WI38 (cell line): ENCODE measurements at regions not wholly inside any gene's neighbourhood (a gene's known extent, or its start where the extent isn't known, plus 50 kb on each side); places are given as distances from the start of the nearest gene placed in this dataset.

Source experiments
- H3K4me3 ChIP-seq: 2 replicates; pipeline ENCODE4 v1.5.1; 2011; ENCODE audit warnings: low read depth, mild to moderate bottlenecking, control low read depth, low read length
- TF ChIP-seq, protein P1 (sequence below): IDR thresholded peaks from 2 replicates; pipeline ENCODE4 v1.5.1; 2012; ENCODE audit warnings: low read depth, mild to moderate bottlenecking, control low read depth, low read length

DNA sequence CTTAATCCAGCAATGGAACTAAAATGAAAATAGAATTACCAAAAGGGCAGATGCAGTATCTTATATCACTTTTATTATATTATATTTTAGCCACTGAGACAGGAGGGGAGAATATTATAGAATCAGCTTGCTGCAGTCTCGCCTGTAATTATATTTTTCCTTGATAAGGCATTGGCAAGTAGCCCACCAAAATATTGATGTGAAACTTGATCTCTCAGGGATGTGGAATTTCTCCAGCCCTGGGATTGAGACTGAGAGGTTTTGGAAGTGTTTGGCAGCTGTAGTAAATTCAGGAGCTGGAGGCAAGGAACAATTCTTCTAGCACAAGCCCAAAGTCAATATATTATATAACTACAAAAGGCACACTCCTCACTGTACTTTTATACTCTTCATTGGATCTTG lies 142.1 kb upstream of the ADAMTSL1 start:
- H3K4me3 ChIP-seq: no peak overlapping the region
- TF ChIP-seq, protein P1, sequence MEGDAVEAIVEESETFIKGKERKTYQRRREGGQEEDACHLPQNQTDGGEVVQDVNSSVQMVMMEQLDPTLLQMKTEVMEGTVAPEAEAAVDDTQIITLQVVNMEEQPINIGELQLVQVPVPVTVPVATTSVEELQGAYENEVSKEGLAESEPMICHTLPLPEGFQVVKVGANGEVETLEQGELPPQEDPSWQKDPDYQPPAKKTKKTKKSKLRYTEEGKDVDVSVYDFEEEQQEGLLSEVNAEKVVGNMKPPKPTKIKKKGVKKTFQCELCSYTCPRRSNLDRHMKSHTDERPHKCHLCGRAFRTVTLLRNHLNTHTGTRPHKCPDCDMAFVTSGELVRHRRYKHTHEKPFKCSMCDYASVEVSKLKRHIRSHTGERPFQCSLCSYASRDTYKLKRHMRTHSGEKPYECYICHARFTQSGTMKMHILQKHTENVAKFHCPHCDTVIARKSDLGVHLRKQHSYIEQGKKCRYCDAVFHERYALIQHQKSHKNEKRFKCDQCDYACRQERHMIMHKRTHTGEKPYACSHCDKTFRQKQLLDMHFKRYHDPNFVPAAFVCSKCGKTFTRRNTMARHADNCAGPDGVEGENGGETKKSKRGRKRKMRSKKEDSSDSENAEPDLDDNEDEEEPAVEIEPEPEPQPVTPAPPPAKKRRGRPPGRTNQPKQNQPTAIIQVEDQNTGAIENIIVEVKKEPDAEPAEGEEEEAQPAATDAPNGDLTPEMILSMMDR: no peak

- TF ChIP-seq, protein P1: no peak
- H3K4me3 ChIP-seq: no peak overlapping the region
These were observed 140.8 kb upstream of the ADAMTSL1 start for GRCh38 chr9:18333157-18333556.

DNA sequence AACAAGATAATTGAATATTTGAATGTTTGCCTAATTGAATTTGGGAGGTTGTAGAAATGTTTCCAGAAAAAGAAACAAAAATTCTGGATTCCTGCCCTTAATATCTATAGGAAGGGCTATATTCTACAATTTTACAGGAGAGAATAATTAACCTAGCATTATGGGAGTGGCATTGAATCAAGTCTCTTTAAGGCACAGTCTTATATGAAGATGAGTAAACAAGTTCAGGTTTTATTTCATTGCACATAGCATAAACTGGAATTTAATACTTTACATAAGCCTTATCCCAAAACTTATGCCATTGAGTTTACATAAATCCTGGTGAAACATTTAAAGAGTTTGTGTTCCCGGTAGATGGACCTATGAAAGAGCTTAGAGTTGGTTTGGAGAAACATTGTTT lies 138.1 kb upstream of the ADAMTSL1 start:
- H3K4me3 ChIP-seq: no peak overlapping the region
- TF ChIP-seq, protein P1: no peak

DNA sequence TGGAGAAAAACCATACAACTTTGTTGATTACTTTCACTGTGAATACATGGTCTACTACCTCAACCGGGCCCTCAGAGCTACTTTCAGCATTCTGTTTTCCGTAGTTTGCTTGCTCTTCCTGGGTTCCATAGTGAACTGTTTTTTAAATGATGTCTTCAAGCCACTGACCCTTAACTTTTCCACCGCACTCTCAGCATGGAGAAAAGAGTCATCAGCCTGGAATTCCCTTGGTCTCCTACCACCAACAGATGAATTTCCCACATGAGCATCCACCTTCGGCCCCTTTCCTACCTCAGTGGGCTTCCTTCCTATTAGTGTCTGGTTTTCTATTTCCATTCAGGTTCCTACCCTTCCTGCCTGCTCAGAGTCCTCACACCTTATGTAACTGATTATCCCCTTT lies 135.9 kb upstream of the ADAMTSL1 start:
- TF ChIP-seq, protein P1: no peak
- no peak overlapping the region for H3K4me3 ChIP-seq

- no peak overlapping the region for H3K4me3 ChIP-seq
- TF ChIP-seq, protein P1: no peak
These were observed 130.2 kb upstream of the ADAMTSL1 start for GRCh38 chr9:18343784-18344183.

GRCh38 chr9:18346745-18347144 lies 127.2 kb upstream of the ADAMTSL1 start:
- no peak overlapping the region for H3K4me3 ChIP-seq
- TF ChIP-seq, protein P1: no peak

DNA sequence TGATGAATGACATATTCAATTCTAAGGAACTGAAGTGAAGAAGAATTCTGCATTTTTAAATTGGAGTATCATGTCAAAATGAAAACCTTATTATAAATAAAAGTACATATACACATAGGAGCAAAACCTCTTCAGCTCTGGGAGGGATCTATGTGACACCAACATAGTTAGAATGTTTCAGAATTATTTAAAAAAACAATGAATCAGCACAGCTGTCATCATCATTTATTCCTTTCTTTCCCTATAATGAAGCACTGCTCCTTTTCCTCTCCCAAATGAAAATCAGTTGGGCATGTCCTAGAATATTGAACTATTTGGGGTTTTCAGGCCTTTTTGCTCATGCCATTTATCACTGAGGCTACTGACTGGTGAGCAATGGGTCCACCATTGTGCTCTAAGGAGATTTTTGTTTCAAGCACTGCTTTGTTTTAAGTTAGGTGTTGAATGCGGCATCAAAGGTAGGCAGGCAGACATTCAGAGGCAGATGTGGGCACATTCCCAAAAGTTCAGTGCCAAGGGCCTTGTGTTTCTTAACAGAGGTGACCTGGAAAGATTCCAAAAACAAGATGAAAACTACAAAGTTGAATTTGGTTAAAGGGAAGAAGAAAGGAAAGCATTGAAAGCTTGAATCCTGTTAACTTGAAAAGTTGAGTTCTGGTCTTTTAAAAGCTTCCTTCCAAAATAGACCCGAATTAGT lies 126.4 kb upstream of the ADAMTSL1 start:
- H3K4me3 ChIP-seq: no peak overlapping the region
- TF ChIP-seq, protein P1: no peak
